ENCODE measurements at regions not wholly inside any gene's neighbourhood (a gene's known extent, or its start where the extent isn't known, plus 50 kb on each side); places are given as distances from the start of the nearest gene placed in this dataset.
A peak's percentile ranks its signal among the peaks of the same experiment; 100 is the strongest.

- TF ChIP-seq CTCF (IDR thresholded peaks at IDR 0.05; ENCODE audit: insufficient read depth, low read depth, low read length), result no peak
- POLR2A ChIA-PET, result interaction anchor here (0.6 kb wide), 1 partner anchor 189 kb away, joined by 3 read pairs; no protein-coding TSS in a partner anchor
- DNase-seq (ENCODE audit: low read depth), result peak; percentile 34
- CTCF ChIA-PET, result interaction anchor here (0.9 to 1.3 kb wide), 3 partner anchors 9 to 196 kb away, joined by 3 to 4 read pairs (median 3); no protein-coding TSS in a partner anchor
- H3K4me3 ChIP-seq (ENCODE audit: low read depth, low read length), result no peak overlapping the region
- no peaks in the 10 kb centered on the region for H3K27me3 ChIP-seq (ENCODE audit: control insufficient read depth, insufficient read depth, low read length)
- H3K36me3 ChIP-seq (ENCODE audit: control insufficient read depth, insufficient read depth, low read length), result no peaks in the 10 kb centered on the region
Measured at GRCh38 chr9:115327436-115328122, 209.6 kb upstream of the TNC start.

- ChIA-PET CTCF (interaction anchor here (0.6 to 0.9 kb wide), 4 partner anchors 10 to 274 kb away, joined by 3 to 6 read pairs (median 3); no protein-coding TSS in a partner anchor), POLR2A (no interaction called here)
- Histone ChIP-seq H3K27me3 (ENCODE audit: control insufficient read depth, insufficient read depth, low read length) (no peaks in the 10 kb centered on the region), H3K4me3 (ENCODE audit: low read depth, low read length) (no peak overlapping the region), H3K36me3 (ENCODE audit: control insufficient read depth, insufficient read depth, low read length) (no peaks in the 10 kb centered on the region)
- peak; percentile 54 for DNase-seq (ENCODE audit: low read depth)
- no peak for TF ChIP-seq CTCF (IDR thresholded peaks at IDR 0.05; ENCODE audit: insufficient read depth, low read depth, low read length)
Measured at GRCh38 chr9:115328228-115328627, 210.3 kb upstream of the TNC start.

- ChIA-PET POLR2A (no interaction called here), CTCF (interaction anchor here (0.6 to 0.9 kb wide), 4 partner anchors 10 to 275 kb away, joined by 3 to 6 read pairs (median 3); no protein-coding TSS in a partner anchor)
- H3K36me3 ChIP-seq (ENCODE audit: control insufficient read depth, insufficient read depth, low read length), result no peaks in the 10 kb centered on the region
- TF ChIP-seq CTCF (IDR thresholded peaks at IDR 0.05; ENCODE audit: insufficient read depth, low read depth, low read length), result no peak
- H3K27me3 ChIP-seq (ENCODE audit: control insufficient read depth, insufficient read depth, low read length), result no peaks in the 10 kb centered on the region
- no peak for DNase-seq (ENCODE audit: low read depth)
- H3K4me3 ChIP-seq (ENCODE audit: low read depth, low read length), result no peak overlapping the region
Measured at GRCh38 chr9:115328677-115329076, 210.7 kb upstream of the TNC start.

GRCh38 chr9:115333277-115334070, 215.5 kb upstream of the TNC start:
- no peak for DNase-seq (ENCODE audit: low read depth)
- Histone ChIP-seq H3K36me3 (ENCODE audit: control insufficient read depth, insufficient read depth, low read length) (no peaks in the 10 kb centered on the region), H3K27me3 (ENCODE audit: control insufficient read depth, insufficient read depth, low read length) (no peaks in the 10 kb centered on the region), H3K4me3 (ENCODE audit: low read depth, low read length) (no peak overlapping the region)
- no peak for TF ChIP-seq CTCF (IDR thresholded peaks at IDR 0.05; ENCODE audit: insufficient read depth, low read depth, low read length)
- ChIA-PET POLR2A (interaction anchor here (0.6 kb wide), 1 partner anchor 81 kb away, joined by 7 read pairs; no protein-coding TSS in a partner anchor), CTCF (interaction anchor here (1.3 kb wide), 1 partner anchor 8 kb away, joined by 3 read pairs; no protein-coding TSS in a partner anchor)

GRCh38 chr9:115335439-115335838, 217.5 kb upstream of the TNC start:
- no peaks in the 10 kb centered on the region for H3K36me3 ChIP-seq (ENCODE audit: control insufficient read depth, insufficient read depth, low read length)
- no peak for TF ChIP-seq CTCF (IDR thresholded peaks at IDR 0.05; ENCODE audit: insufficient read depth, low read depth, low read length)
- CTCF ChIA-PET, result no interaction called here
- DNase-seq (ENCODE audit: low read depth), result no peak
- no peak overlapping the region for H3K4me3 ChIP-seq (ENCODE audit: low read depth, low read length)
- POLR2A ChIA-PET, result no interaction called here
- peaks cover 2% of the 10 kb centered on the region for H3K27me3 ChIP-seq (ENCODE audit: control insufficient read depth, insufficient read depth, low read length)
